GM18505 (cell line): ENCODE measurements at regions not wholly inside any gene's neighbourhood (a gene's known extent, or its start where the extent isn't known, plus 50 kb on each side); places are given as distances from the start of the nearest gene placed in this dataset.

Experiments
- ATAC-seq: cut with Tn5 transposase; IDR thresholded peaks from one replicate; pipeline ENCODE4 v1.9.1; 2021; ENCODE audit not compliant: unreplicated experiment
- POLR2A ChIP-seq: IDR thresholded peaks from 4 replicates; pipeline ENCODE4 v1.6.1; 2011; ENCODE audit warnings: borderline replicate concordance; ENCODE audit not compliant: insufficient read depth, insufficient read length; ENCODE audit errors: extremely low read depth

DNA sequence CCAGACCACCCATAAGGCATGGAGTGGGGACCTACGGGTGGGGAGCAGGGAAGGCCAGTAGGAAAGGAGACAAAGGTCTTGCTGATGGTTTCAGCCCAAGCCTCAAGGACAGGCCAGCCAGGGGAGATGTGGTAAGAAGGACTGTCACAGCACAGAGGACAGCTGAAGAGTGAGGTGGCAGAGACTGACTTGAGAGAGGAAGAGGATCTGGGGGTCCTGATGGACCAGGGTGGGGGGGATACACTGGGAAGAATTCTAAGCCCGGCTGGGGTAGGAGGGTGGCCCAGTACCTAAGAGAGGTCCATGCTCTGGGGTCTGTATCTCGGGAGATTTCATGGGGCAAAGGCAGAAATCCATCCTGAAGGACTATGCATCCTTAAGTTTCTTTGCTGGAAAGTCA, 66.1 kb upstream of the THY1 start:
- no peak for ATAC-seq
- no peak for TF ChIP-seq POLR2A

DNA sequence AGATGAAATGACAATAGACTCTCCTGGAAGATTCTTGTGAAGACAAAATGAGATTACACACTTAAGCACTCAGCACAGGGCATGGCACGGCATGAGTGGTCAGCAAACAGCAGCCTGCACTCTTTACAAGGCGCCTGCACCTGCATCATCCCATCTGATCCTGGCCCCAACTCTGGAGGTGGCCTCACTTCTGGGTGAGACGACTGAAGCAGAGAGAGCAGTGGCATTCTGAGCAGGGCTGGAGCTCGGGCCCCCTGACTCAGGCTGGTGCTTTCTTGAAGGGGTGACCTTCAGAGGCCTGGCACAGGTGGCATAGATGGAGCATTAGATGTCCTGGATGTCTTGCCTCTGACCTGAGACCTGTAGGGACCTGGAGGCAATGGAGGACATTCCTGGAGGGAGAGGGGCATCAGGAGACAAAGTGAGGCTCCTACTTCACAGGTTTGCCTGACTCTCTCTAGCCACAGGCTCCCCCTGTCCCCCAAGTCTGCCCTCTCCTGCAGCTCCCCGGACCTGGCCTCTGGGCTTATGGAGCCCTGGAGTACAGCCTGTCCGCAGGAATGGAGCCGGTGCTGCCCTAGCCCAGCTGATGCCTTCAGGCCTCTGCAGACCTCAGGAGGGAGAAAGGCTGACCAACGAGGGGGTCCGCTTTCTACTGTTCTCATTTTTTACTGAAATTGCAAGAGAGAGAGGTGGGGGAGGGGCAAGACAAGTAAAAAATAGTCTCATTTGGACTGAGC, 65.5 kb upstream of the THY1 start:
- no peak for ATAC-seq
- no peak for TF ChIP-seq POLR2A

DNA sequence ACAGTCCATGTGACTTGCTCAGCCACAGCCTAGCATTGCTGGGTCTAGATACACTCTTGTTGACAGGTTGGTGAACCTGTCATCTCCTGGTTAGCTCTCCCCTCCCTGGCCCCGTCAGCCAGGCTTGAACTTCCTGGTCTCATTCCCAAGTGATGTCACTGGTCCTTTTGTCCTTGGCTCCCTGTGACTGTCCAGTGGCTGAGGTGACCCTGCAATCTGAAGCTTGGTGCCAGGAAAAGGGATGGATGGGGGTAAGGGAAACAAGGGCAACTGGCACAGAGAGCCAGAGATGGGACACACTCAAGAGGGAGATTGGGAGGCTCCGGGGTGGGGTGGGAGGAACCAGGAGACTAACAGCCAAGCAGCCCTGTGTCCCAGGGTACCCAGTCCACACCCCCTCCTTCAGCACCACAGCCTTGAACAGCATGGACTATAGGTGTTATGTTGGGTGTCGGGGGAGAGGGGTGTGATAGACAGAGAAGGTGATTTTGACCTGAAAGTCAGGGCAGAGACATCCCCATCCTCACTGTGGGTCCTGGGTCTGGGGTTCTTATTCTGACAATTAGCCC, 63.8 kb upstream of the THY1 start:
- TF ChIP-seq POLR2A, result no peak
- ATAC-seq, result no peak

DNA sequence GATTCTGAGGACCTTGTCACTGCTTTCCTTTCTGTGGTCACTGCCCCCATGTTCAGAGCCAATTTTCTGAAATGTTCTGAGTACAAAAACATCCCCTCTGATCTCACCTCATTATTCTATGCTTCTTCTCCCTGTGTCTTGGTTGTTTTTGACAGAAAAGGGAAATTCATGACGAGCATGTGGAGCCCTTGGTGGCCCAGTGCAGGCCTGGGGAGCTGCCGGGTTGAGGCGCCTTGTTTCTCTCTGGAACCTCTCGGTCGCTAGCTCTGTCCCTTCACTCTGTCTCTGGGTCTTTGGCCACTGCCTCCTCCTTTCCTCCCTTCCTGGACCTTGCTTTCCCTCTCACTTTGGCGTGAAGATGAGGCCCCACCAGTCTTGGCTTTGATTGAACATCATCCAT, 63.0 kb upstream of the THY1 start:
- ATAC-seq, result no peak
- TF ChIP-seq POLR2A, result no peak

DNA sequence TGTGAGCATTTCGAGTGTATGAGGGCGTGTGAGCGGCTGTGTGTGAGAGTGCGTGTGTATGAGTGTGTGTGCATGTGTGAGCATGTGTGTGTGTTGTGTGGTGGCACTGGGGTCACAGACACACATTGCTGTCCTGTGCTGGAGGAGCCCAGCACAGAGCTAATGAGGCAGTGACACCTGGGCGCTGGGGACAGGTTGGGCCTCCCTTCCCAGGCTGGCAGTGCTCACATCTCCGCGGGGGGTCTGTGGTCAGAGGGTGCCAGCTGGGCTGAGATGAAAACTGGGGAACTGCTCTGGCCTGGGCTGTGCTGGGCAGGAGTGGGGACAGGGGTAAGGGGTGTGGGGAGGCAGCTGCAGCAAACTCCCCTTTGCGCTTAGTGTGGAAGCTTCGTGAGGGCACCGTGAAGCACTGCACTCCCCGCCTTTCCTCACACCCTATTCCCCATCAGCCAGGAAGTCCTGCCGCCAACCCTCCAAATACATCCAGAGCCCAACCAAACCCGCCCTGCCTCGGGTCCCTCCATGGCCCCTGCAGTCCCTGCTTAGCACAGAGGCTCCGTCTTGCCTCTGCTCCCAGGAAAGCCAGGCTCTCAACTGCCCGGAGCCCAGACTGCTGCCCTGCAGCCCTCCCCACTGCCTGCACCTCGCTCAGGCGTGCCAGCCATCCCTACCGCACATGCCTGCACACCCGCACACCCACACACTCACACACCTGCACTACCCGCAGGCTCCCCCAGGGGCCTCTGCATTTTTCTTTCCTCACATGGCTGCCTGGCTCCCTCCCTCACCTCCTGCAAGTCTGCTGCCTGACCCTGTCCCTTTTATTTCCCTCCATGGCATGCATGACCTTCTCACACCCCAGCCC, 62.0 kb upstream of the THY1 start:
- no peak for TF ChIP-seq POLR2A
- no peak for ATAC-seq

DNA sequence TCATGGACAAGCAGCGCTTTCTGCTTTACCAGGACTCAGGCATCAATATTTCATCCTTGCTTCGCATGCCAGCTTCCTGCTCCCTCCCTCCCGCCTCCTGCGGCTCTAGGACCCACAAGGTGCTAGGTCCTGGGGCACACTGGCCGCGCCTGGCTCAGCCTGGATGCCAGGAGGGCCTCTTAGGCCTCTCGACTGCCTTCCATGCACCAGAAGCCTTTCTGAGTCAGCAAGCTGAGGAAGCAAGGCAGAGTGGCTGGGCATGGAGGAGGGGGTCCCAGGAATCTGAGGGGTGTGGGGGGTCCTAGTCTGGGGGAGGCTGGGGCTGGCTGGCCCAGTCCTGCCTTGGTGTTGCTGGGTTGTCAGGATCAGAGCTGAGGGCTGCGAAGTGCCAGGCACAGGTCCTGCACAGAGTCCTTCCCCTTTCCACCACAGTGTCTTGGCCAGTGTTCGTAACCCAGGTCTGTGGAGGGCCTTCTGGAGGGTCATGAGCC, 61.0 kb upstream of the THY1 start:
- TF ChIP-seq POLR2A, result no peak
- ATAC-seq, result no peak

DNA sequence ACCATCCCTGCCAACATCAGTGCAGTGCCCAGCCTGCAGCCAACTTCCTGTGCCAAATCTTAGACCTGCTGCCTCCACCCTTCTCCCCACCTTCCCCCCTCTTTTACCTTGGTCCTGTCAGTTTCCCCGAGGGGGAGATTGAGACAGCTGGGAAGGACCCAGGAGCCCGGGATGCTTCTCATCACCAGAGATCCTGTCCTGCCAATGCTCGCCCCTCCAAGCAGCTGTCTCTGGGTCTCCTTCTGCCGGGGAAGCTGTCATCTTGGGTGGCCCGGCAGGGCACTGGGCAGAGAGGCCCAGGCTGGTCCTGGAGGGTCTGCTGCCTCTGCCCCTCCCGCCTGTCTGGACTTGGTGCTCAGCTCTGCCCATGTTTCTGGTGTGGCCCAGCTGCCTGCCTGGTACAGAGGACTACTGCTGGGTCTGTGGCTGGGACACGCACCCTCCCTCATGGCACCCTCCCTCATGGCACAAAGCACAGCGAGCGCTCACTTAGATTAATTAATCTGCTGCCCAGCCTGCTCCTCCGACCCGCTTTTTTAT, 60.4 kb upstream of the THY1 start:
- ATAC-seq, result no peak
- TF ChIP-seq POLR2A, result no peak

DNA sequence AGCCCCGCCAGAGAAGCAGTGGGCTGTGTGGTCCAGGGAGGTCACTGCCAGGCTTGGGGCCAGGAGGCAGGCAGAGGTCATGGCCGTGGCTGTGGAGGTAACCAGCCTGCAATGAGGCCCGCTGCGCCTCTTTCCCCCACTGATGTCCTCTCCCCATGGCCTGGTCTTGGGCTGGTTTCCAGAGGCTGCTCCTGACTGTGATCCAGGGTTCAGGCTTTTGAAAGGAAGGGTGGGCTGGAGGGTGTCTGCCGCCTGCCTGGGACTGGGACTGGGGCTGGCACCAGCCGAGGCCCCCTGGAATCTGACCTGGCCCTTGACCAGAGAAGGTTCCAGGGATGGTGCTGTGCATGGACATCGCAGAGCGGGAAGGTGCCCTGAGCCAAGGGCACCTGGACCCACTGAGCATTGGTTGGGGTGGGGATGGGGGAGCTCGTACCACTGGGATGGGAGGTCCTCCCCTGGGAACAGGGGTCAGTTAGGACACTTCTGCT, 59.6 kb upstream of the THY1 start:
- no peak for TF ChIP-seq POLR2A
- ATAC-seq, result no peak

DNA sequence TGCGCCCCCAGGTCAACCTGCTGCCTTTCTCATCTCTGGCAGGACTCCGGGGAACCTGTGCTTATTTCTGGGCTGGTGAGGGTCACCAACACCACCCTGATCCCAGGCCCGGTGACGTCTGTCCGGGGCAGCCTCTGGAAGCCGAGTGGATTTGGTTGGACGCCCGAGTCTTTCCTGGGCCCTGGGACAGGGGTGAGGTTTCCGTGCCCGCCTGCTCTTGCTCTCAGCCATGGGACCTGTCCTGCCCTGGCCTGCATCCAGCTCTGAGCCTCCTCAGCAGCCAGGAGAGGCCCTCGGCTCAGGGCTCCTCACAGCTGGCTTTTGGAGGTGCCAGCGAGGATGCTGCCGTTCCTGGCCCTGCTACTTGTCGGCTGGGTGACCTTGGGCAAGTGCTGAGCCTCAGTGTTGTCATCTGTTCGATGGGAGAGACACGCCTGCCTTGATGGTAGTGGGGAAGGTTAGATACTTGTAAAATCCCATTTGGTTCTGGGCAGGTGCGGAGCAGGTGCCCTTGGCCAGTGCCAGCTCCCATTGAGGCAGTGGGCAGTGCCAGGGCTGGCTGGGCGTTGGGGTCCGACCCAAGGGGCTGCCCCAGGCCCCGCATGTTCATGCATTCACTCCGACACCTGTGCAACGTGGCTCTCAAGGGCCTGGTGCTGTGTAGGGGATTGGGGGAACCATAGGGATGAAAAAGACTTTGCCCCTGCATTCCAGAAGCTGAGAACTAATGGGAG, 58.9 kb upstream of the THY1 start:
- TF ChIP-seq POLR2A, result no peak
- ATAC-seq, result no peak

DNA sequence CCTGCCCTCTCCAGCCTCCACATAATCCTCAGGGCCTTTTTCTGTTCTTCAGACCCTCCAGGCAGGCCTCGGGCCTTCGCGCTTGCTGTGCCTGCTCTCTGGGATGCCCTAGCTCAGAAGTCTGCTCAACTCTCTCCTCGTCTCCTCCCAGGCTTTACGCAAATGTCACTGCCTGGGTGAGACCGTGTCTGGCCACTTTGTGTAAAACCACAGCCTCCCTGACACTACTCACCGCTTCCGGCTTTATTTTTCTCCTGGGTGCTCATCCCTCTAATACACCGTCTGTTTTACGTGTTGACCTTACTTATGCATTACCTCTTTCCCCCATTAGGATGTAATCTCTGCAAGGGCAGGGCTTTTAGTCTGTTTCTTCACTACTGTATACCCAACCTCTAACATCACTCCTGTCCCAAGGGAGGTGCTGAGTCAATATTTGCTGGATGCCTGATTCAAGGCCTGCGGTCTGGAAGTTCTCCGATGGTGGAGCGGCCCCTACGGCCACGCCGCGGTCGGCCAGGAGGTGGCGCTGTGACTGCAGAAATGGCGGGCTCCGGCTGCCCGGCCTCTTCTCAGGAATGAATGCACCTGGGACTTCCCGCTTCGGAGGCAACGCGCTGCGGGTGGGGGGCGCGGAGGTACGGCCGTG, 58.2 kb upstream of the THY1 start:
- no peak for TF ChIP-seq POLR2A
- ATAC-seq, result no peak

DNA sequence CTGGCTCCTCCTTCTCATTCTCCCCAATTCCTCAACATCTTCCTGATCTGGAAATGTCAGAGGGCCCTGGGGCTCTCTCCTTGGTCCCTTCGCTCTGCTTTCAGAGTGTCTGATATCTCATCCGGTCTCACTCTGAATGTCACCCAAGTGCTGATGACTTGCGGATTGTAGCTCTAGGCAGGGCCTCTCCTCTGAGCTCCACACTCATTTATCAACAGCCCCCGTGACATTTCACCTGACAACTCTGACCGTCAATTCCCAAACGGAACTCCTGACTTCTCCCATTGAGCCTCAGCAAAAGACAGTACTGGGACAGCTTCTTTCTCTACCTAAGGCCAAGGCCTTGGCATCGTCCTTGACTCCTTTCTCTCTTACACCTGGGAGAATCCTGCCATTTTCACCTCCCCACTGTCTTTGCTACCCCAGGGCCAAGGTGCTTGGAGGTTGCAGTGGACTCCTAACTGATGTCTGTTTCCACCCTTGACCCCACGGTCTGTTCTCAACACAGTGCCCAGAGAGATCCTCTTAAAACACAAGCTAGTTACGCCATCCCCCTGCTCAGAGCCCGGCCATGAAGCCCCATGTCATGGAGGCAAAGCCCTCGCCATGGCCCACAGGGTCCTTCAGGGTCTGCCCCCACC, 57.5 kb upstream of the THY1 start:
- no peak for ATAC-seq
- no peak for TF ChIP-seq POLR2A

DNA sequence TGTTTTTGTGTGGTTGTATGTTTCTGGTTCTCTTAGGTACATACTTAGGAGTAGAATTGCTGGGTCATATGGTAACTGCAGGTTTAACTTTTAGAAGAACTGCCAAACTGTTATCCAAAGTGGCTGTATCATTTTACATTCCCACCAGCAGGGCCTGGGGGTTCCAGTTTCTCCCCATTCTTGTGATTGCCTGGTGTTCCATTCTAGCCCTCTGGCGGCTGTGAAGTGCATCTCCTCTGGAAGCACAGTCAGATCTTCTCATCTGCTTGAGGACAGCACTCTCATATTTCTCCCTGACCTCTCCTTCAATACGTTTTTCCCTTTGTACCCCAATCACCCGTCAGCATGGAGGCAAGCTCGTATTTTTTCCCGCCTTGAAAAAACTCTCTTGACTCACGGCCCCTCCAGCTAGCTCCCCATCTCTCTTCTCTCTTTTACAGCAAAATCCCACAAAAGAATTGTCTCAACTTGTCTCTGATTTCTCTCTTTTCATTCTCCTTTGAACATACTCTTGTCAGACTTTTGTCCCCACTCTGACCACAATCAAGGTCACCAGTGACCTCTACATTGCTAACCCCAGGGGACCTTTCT, 56.8 kb upstream of the THY1 start:
- ATAC-seq, result no peak
- no peak for TF ChIP-seq POLR2A

DNA sequence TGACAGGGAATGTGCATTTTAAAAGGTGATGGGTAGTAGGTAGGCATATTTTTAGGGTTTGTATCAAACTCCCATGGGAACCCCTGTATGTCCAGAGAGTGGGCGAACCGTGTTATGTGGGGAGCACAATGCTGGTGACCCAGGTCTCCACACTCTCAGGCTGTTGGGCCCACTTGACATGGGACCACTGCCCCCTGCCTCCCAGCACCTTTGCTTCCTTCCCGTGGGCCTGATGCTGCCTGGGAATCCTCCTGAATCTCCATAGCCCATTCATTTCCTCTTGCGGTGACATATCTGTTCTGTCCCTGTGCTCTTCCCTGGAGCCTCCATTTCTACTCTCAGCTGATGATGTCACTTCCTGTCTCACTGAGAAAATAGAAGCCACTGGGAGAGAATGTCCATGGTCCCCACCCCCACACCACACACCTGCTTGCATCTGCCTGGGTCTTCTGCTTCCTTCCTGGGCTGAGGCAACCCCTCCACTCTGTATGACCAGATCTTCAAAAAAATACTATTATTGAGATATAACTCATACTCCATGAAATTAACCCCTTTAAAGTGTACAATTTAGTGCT, 55.8 kb upstream of the THY1 start:
- no peak for TF ChIP-seq POLR2A
- ATAC-seq, result no peak
